ENCODE measurements at regions not wholly inside any gene's neighbourhood (a gene's known extent, or its start where the extent isn't known, plus 50 kb on each side); places are given as distances from the start of the nearest gene placed in this dataset.

DNA sequence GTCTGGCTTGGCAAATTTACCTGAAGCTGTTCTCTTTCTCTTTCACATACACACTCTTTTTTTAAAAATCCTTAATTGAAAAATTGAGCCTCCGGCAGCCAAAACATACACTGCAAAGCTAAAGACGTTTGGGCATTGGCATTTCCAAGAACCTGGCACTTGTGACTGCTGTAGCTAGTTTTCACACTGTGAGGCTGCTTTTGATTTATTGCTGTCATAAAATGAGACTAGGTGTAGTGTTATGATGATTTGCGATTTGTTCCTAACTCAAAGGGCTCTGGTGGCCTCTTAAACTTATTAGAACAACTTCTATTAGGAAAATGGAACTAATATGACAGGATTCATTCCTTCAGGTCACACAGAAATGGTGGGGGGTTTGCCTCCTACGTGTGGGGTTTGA is 377.1 kb upstream of the FAR2 start:
- TF ChIP-seq EZH2 (IDR thresholded peaks at IDR 0.05) (no peak), EZH2phosphoT487 (IDR thresholded peaks at IDR 0.05) (no peak)
- TF ChIP-seq, protein P1, sequence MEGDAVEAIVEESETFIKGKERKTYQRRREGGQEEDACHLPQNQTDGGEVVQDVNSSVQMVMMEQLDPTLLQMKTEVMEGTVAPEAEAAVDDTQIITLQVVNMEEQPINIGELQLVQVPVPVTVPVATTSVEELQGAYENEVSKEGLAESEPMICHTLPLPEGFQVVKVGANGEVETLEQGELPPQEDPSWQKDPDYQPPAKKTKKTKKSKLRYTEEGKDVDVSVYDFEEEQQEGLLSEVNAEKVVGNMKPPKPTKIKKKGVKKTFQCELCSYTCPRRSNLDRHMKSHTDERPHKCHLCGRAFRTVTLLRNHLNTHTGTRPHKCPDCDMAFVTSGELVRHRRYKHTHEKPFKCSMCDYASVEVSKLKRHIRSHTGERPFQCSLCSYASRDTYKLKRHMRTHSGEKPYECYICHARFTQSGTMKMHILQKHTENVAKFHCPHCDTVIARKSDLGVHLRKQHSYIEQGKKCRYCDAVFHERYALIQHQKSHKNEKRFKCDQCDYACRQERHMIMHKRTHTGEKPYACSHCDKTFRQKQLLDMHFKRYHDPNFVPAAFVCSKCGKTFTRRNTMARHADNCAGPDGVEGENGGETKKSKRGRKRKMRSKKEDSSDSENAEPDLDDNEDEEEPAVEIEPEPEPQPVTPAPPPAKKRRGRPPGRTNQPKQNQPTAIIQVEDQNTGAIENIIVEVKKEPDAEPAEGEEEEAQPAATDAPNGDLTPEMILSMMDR (IDR thresholded peaks at IDR 0.05) = no peak
- Histone ChIP-seq H3K4me3 (no peak overlapping the region), H3K27ac (no peak overlapping the region), H3K36me3 (no peaks in the 10 kb centered on the region), H3K4me1 (no peaks in the 10 kb centered on the region), H3K9me3 (ENCODE audit: low read depth) (no peaks in the 10 kb centered on the region), H2AFZ (replicated peaks) (no peak overlapping the region), H3K4me2 (no peak overlapping the region), H4K20me1 (ENCODE audit: low read depth) (no peaks in the 10 kb centered on the region), H3F3A (ENCODE audit: low read depth) (no peaks in the 10 kb centered on the region), H3K79me2 (ENCODE audit: low read depth) (no peaks in the 10 kb centered on the region), H3K9ac (no peak overlapping the region), H3K27me3 (no peaks in the 10 kb centered on the region)
- H3K4me3 Mint-ChIP-seq = no peak overlapping the region
- H3K9me3 Mint-ChIP-seq = no peaks in the 10 kb centered on the region
- H3K4me1 Mint-ChIP-seq = peaks cover 5% of the 10 kb centered on the region
- no peak for DNase-seq (ENCODE audit: low spot score)
- no peaks in the 10 kb centered on the region for H3K36me3 Mint-ChIP-seq
- peaks cover 3% of the 10 kb centered on the region for H3K27me3 Mint-ChIP-seq (ENCODE audit: insufficient read depth, low read depth)
- H3K27ac Mint-ChIP-seq = no peak overlapping the region

DNA sequence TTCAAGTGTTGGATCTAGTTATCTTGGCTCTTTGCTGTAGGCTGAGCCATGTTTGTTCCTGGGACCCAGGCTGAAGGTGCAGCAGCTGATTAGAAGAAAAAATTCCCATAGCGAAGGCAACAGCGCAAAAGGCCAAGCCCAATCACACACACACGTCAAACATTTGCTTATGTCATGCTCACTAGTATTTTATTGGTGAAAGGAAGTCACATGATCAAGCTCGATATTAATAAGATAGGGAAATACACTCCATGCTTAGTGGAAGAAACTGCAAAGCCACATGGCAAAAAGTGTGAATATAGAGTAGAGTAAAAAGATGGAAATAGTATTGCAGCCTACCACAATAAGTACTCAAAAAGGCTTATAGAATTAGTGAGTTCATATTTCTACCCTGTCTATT is 373.5 kb upstream of the FAR2 start:
- H4K20me1 ChIP-seq (ENCODE audit: low read depth) = no peaks in the 10 kb centered on the region
- no peaks in the 10 kb centered on the region for H3K9me3 ChIP-seq (ENCODE audit: low read depth)
- no peaks in the 10 kb centered on the region for H3K27me3 ChIP-seq
- no peak overlapping the region for H3K4me2 ChIP-seq
- no peak overlapping the region for H3K4me3 ChIP-seq
- DNase-seq (ENCODE audit: low spot score) = no peak
- no peak overlapping the region for H3K27ac ChIP-seq
- no peak overlapping the region for H3K27ac Mint-ChIP-seq
- H3K9me3 Mint-ChIP-seq = no peaks in the 10 kb centered on the region
- no peaks in the 10 kb centered on the region for H3K4me1 ChIP-seq
- H3K4me3 Mint-ChIP-seq = no peak overlapping the region
- no peaks in the 10 kb centered on the region for H3K36me3 Mint-ChIP-seq
- no peak overlapping the region for H2AFZ ChIP-seq (replicated peaks)
- TF ChIP-seq, protein P1 (IDR thresholded peaks at IDR 0.05) = no peak
- no peaks in the 10 kb centered on the region for H3K36me3 ChIP-seq
- H3K27me3 Mint-ChIP-seq (ENCODE audit: insufficient read depth, low read depth) = peaks cover 5% of the 10 kb centered on the region
- no peaks in the 10 kb centered on the region for H3K79me2 ChIP-seq (ENCODE audit: low read depth)
- no peaks in the 10 kb centered on the region for H3F3A ChIP-seq (ENCODE audit: low read depth)
- no peak overlapping the region for H3K9ac ChIP-seq
- H3K4me1 Mint-ChIP-seq = peaks cover 5% of the 10 kb centered on the region

DNA sequence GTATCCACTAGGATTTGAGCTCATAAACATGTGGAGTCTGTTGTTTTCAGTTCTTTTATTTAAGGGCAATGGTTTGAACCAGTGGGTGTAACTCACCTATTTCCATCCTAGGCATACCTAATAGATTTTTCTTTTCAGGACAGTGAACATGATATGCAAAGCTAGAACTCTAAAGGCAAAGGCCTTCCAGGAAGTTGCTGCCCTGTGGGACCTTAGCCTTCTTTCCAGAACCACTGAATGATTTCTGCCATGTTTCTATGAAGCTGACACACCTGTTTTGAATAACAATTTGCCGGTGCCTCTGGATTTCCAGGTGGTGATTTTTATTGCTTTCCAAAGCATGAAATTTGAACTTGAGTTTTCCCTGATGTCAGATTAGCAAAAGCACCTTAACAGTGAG is 372.9 kb upstream of the FAR2 start:
- no peak overlapping the region for H3K4me3 ChIP-seq
- no peak overlapping the region for H3K4me3 Mint-ChIP-seq
- DNase-seq (ENCODE audit: low spot score) = no peak

More for the DNA sequence above, 372.9 kb upstream of the FAR2 start:
- H4K20me1 ChIP-seq (ENCODE audit: low read depth) = no peaks in the 10 kb centered on the region
- H3K9ac ChIP-seq = no peak overlapping the region
- no peak overlapping the region for H3K4me2 ChIP-seq
- no peaks in the 10 kb centered on the region for H3K9me3 Mint-ChIP-seq
- TF ChIP-seq, protein P1 (IDR thresholded peaks at IDR 0.05) = no peak
- TF ChIP-seq EZH2 (IDR thresholded peaks at IDR 0.05) (no peak), EZH2phosphoT487 (IDR thresholded peaks at IDR 0.05) (no peak)
- no peak overlapping the region for H3K27ac ChIP-seq
- no peaks in the 10 kb centered on the region for H3K9me3 ChIP-seq (ENCODE audit: low read depth)
- H3K4me1 ChIP-seq = no peaks in the 10 kb centered on the region
- H3K36me3 Mint-ChIP-seq = no peaks in the 10 kb centered on the region
- H3K27me3 ChIP-seq = no peaks in the 10 kb centered on the region
- H3K4me1 Mint-ChIP-seq = peaks cover 5% of the 10 kb centered on the region
- H3K27me3 Mint-ChIP-seq (ENCODE audit: insufficient read depth, low read depth) = peaks cover 5% of the 10 kb centered on the region
- H3K27ac Mint-ChIP-seq = no peak overlapping the region
- H3K79me2 ChIP-seq (ENCODE audit: low read depth) = no peaks in the 10 kb centered on the region
- no peak overlapping the region for H2AFZ ChIP-seq (replicated peaks)
- no peaks in the 10 kb centered on the region for H3F3A ChIP-seq (ENCODE audit: low read depth)
- H3K36me3 ChIP-seq = no peaks in the 10 kb centered on the region
